ENCODE measurements at regions not wholly inside any gene's neighbourhood (a gene's known extent, or its start where the extent isn't known, plus 50 kb on each side); places are given as distances from the start of the nearest gene placed in this dataset.

GRCh38 chr2:59630789-59631188, 922.7 kb downstream of the BCL11A start:
- peaks cover 0 to 4% of the 10 kb centered on the region in 2 donors for H3K9me3 ChIP-seq
- in situ Hi-C loops (cut with MboI; ENCODE audit: low pct_ligation_motif_present in 1 of 4, low pct_unique_long_range_greater_than_20kb in 1 of 4, low sequenced_read_pairs in 3 of 4) (no loop called here), intact Hi-C loops (cut with DNase I; ENCODE audit: low total_unique reads) (no loop called here)
- WGBS, 2 donors (ENCODE audit: low coverage in 1 of 2), result 69% methylated on average over 1 of the region's 1 CpG; no CpG with 5 or more reads in 1 of the 2 donors
- TF ChIP-seq CTCF (IDR thresholded peaks at IDR 0.05) (no peak), EP300 (IDR thresholded peaks at IDR 0.05; ENCODE audit: low read depth) (no peak)
- no peak overlapping the region for H3K4me3 ChIP-seq
- DNase-seq, result no peak
- H3K36me3 ChIP-seq, result no peaks in the 10 kb centered on the region
- H3K4me1 ChIP-seq, result no peaks in the 10 kb centered on the region
- no peaks in the 10 kb centered on the region for H3K27me3 ChIP-seq
- H3K27ac ChIP-seq, result no peak overlapping the region

- Histone ChIP-seq H3K27me3 (no peaks in the 10 kb centered on the region), H3K9me3 (peaks cover 0 to 4% of the 10 kb centered on the region in 2 donors), H3K4me3 (no peak overlapping the region), H3K4me1 (peaks cover 0 to 6% (median 0%) of the 10 kb centered on the region in 4 donors), H3K36me3 (no peaks in the 10 kb centered on the region), H3K27ac (no peak overlapping the region)
- intact Hi-C loops (cut with DNase I; ENCODE audit: low total_unique reads), result no loop called here
- TF ChIP-seq CTCF (IDR thresholded peaks at IDR 0.05) (no peak), POLR2AphosphoS5 (IDR thresholded peaks at IDR 0.05) (no peak)
- in situ Hi-C loops (cut with MboI; ENCODE audit: low pct_ligation_motif_present in 1 of 4, low pct_unique_long_range_greater_than_20kb in 1 of 4, low sequenced_read_pairs in 3 of 4), result no loop called here
- 40% methylated on average over 1 of the region's 1 CpG for WGBS, 2 donors (ENCODE audit: low coverage in 1 of 2)
- DNase-seq, result no peak
Measured at GRCh38 chr2:59627599-59627998, 925.9 kb downstream of the BCL11A start.

GRCh38 chr2:59622599-59623308, 930.7 kb downstream of the BCL11A start:
- Histone ChIP-seq H3K4me1 (peaks cover 0 to 6% (median 2%) of the 10 kb centered on the region in 4 donors), H3K4me3 (no peak overlapping the region), H3K27ac (no peak overlapping the region), H3K27me3 (no peaks in the 10 kb centered on the region), H3K36me3 (no peaks in the 10 kb centered on the region), H3K9me3 (peaks cover 1 to 2% of the 10 kb centered on the region in 2 donors)
- intact Hi-C loops (cut with DNase I; ENCODE audit: low total_unique reads) (no loop called here), in situ Hi-C loops (cut with MboI; ENCODE audit: low pct_ligation_motif_present in 1 of 4, low pct_unique_long_range_greater_than_20kb in 1 of 4, low sequenced_read_pairs in 3 of 4) (no loop called here)
- TF ChIP-seq CTCF (IDR thresholded peaks at IDR 0.05) (no peak), POLR2A (IDR thresholded peaks at IDR 0.05) (no peak), POLR2AphosphoS5 (IDR thresholded peaks at IDR 0.05) (no peak), EP300 (IDR thresholded peaks at IDR 0.05; ENCODE audit: low read depth) (no peak)
- DNase-seq, result no peak

GRCh38 chr2:59604123-59604522, 949.3 kb downstream of the BCL11A start:
- no peaks in the 10 kb centered on the region for H3K36me3 ChIP-seq
- in situ Hi-C loops (cut with MboI; ENCODE audit: low pct_ligation_motif_present in 1 of 4, low pct_unique_long_range_greater_than_20kb in 1 of 4, low sequenced_read_pairs in 3 of 4), result no loop called here
- TF ChIP-seq EP300 (IDR thresholded peaks at IDR 0.05; ENCODE audit: low read depth) (no peak), POLR2AphosphoS5 (IDR thresholded peaks at IDR 0.05) (no peak), POLR2A (IDR thresholded peaks at IDR 0.05) (no peak), CTCF (IDR thresholded peaks at IDR 0.05) (no peak)
- H3K9me3 ChIP-seq, result peaks cover 4 to 9% of the 10 kb centered on the region in 2 donors
- 0 to 25% methylated on average over 1 of the region's 1 CpG for WGBS, 2 donors (ENCODE audit: low coverage in 1 of 2)
- DNase-seq, result no peak
- H3K27ac ChIP-seq, result no peak overlapping the region
- intact Hi-C loops (cut with DNase I; ENCODE audit: low total_unique reads), result no loop called here
- no peaks in the 10 kb centered on the region for H3K4me1 ChIP-seq
- no peak overlapping the region for H3K4me3 ChIP-seq
- no peaks in the 10 kb centered on the region for H3K27me3 ChIP-seq

Data from transverse colon (tissue), 4 donors.